Keratinocyte (primary cell): ENCODE measurements at regions not wholly inside any gene's neighbourhood (a gene's known extent, or its start where the extent isn't known, plus 50 kb on each side); places are given as distances from the start of the nearest gene placed in this dataset.

Experiments used
- DNase-seq: peaks from one replicate; pipeline ENCODE4 v3.0.0-alpha.2; 2011; ENCODE audit warnings: low read depth, missing footprints, low spot score
- FAIRE-seq: peaks from 2 replicates; lab custom pipeline; 2011; peaks lifted over from hg19 to GRCh38; lab: Jason Lieb, UNC
- H2AFZ ChIP-seq: 2 replicates; pipeline ENCODE4 v1.6.0; 2012; ENCODE audit warnings: low read length, control low read depth, inconsistent platforms; ENCODE audit not compliant: control insufficient read depth
- H3K27ac ChIP-seq: 2 replicates; pipeline ENCODE4 v1.5.1; 2011; ENCODE audit warnings: low read length; ENCODE audit not compliant: control insufficient read depth, insufficient read depth
- H3K27me3 ChIP-seq: 3 replicates; pipeline ENCODE4 v1.6.0; 2011; ENCODE audit warnings: low read length; ENCODE audit not compliant: control insufficient read depth, insufficient read depth; ENCODE audit errors: extremely low read depth
- H3K36me3 ChIP-seq, 2 experiments: 2 replicates in 1 of 2; 3 replicates in 1 of 2; pipeline ENCODE4 v1.5.1; 2011; ENCODE audit warnings: low read length in 2 of 2, mild to moderate bottlenecking in 1 of 2; ENCODE audit not compliant: control insufficient read depth in 2 of 2, insufficient read depth in 2 of 2; ENCODE audit errors: extremely low read depth in 1 of 2
- H3K4me1 ChIP-seq: 3 replicates; pipeline ENCODE4 v1.5.1; 2011; ENCODE audit warnings: low read length; ENCODE audit not compliant: control insufficient read depth, insufficient read depth; ENCODE audit errors: extremely low read depth
- H3K4me2 ChIP-seq: 3 replicates; pipeline ENCODE4 v1.6.0; 2011; ENCODE audit warnings: low read depth, low read length; ENCODE audit not compliant: control insufficient read depth, insufficient read depth; ENCODE audit errors: extremely low read depth
- H3K4me3 ChIP-seq, 3 experiments: fragments of 200-600 bp in 1 of 3; sonication (generic) in 1 of 3; 2 replicates in 2 of 3; 3 replicates in 1 of 3; pipeline ENCODE4 v1.5.1; 2011 to 2016; ENCODE audit warnings: low read length in 3 of 3, mild to moderate bottlenecking in 3 of 3, control low read depth in 2 of 3, inconsistent platforms in 1 of 3, low read depth in 1 of 3, mixed read lengths in 1 of 3, mixed run types in 1 of 3, moderate library complexity in 1 of 3; ENCODE audit not compliant: control insufficient read depth in 2 of 3, insufficient read depth in 2 of 3; ENCODE audit errors: extremely low read depth in 1 of 3
- H3K79me2 ChIP-seq: 2 replicates; pipeline ENCODE4 v1.6.0; 2012; ENCODE audit warnings: low read length; ENCODE audit not compliant: control insufficient read depth, insufficient read depth
- H3K9ac ChIP-seq: 3 replicates; pipeline ENCODE4 v1.6.0; 2011; ENCODE audit warnings: low read length; ENCODE audit not compliant: control insufficient read depth, insufficient read depth; ENCODE audit errors: extremely low read depth
- H3K9me1 ChIP-seq: 3 replicates; pipeline ENCODE4 v1.6.0; 2011; ENCODE audit warnings: low read length; ENCODE audit not compliant: control insufficient read depth, insufficient read depth; ENCODE audit errors: extremely low read depth
- H3K9me3 ChIP-seq: 2 replicates; pipeline ENCODE4 v1.5.1; 2012; ENCODE audit warnings: low read depth, low read length; ENCODE audit not compliant: control insufficient read depth
- H4K20me1 ChIP-seq: 3 replicates; pipeline ENCODE4 v1.6.0; 2011; ENCODE audit warnings: low read length; ENCODE audit not compliant: control insufficient read depth, insufficient read depth; ENCODE audit errors: extremely low read depth
- EZH2 ChIP-seq: IDR thresholded peaks from one replicate; pipeline ENCODE4 v1.6.1; 2012; ENCODE audit warnings: inconsistent platforms, mild to moderate bottlenecking, low read length, moderate library complexity
- dilution Hi-C: fragments of 300-500 bp; cut with MboI; formaldehyde crosslinking; loops from one replicate; pipeline ENCODE4 v1.7.0; 2020; ENCODE audit warnings: low sequenced_read_pairs; ENCODE audit not compliant: extremely low pct_ligation_motif_present
- TF ChIP-seq, protein P1 (sequence below), 3 experiments: IDR thresholded peaks in 1 of 3; conservative IDR thresholded peaks in 1 of 3; optimal IDR thresholded peaks in 1 of 3; 2 replicates in 2 of 3; 3 replicates in 1 of 3; pipeline versions ENCODE3 to v1.5.1; 2011; ENCODE audit warnings: low read length in 3 of 3, mild to moderate bottlenecking in 3 of 3, moderate library complexity in 2 of 3, control low read depth in 1 of 3, inconsistent platforms in 1 of 3; ENCODE audit not compliant: insufficient read depth in 2 of 3; ENCODE audit errors: extremely low read depth in 1 of 3

GRCh38 chr1:222004784-222005183, 262.9 kb upstream of the DUSP10 start:
- dilution Hi-C loops: no loop called here
- Histone ChIP-seq H3K9ac (no peak overlapping the region), H3K4me2 (no peak overlapping the region), H3K79me2 (no peaks in the 10 kb centered on the region), H3K27ac (no peak overlapping the region), H3K27me3 (no peaks in the 10 kb centered on the region), H3K9me3 (no peaks in the 10 kb centered on the region), H3K4me3 (no peak overlapping the region), H3K9me1 (no peaks in the 10 kb centered on the region), H2AFZ (no peak overlapping the region), H4K20me1 (no peaks in the 10 kb centered on the region), H3K36me3 (no peaks in the 10 kb centered on the region), H3K4me1 (no peaks in the 10 kb centered on the region)
- DNase-seq: no peak
- FAIRE-seq: no peak
- TF ChIP-seq, protein P1, sequence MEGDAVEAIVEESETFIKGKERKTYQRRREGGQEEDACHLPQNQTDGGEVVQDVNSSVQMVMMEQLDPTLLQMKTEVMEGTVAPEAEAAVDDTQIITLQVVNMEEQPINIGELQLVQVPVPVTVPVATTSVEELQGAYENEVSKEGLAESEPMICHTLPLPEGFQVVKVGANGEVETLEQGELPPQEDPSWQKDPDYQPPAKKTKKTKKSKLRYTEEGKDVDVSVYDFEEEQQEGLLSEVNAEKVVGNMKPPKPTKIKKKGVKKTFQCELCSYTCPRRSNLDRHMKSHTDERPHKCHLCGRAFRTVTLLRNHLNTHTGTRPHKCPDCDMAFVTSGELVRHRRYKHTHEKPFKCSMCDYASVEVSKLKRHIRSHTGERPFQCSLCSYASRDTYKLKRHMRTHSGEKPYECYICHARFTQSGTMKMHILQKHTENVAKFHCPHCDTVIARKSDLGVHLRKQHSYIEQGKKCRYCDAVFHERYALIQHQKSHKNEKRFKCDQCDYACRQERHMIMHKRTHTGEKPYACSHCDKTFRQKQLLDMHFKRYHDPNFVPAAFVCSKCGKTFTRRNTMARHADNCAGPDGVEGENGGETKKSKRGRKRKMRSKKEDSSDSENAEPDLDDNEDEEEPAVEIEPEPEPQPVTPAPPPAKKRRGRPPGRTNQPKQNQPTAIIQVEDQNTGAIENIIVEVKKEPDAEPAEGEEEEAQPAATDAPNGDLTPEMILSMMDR (optimal IDR thresholded peaks at IDR 0.05 in 1 of 3, IDR thresholded peaks at IDR 0.05 in 1 of 3, conservative IDR thresholded peaks at IDR 0.05 in 1 of 3; ENCODE audit: extremely low read depth in 1 of 3, insufficient read depth in 2 of 3, low read length in 3 of 3): no peak
- no peak for TF ChIP-seq EZH2

DNA sequence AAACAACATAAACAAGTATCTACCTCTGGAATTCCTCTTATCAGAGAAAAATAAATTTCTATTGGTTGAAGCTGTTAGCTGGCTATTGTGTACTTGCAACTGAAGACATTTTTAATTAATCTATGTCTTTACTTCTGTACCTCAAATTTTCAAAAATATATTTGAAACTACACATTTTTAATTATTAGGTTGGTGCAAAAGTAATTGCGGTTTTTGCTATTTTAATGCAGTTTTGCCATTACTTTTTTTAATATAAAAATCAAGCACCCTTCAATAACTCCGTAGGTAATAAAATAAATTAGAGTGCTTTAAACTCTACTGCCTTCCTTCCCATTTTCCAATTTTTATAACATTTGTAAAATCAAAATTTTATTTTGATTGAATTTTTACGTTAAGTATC, 262.1 kb upstream of the DUSP10 start:
- Histone ChIP-seq H3K9me1 (no peaks in the 10 kb centered on the region), H4K20me1 (no peaks in the 10 kb centered on the region), H3K27me3 (no peaks in the 10 kb centered on the region), H3K36me3 (no peaks in the 10 kb centered on the region), H3K9ac (no peak overlapping the region), H3K4me1 (no peaks in the 10 kb centered on the region), H3K4me2 (no peak overlapping the region), H2AFZ (no peak overlapping the region), H3K4me3 (no peak overlapping the region), H3K27ac (no peak overlapping the region), H3K79me2 (no peaks in the 10 kb centered on the region), H3K9me3 (no peaks in the 10 kb centered on the region)
- FAIRE-seq (no peak), DNase-seq (no peak)
- TF ChIP-seq, protein P1 (optimal IDR thresholded peaks at IDR 0.05 in 1 of 3, IDR thresholded peaks at IDR 0.05 in 1 of 3, conservative IDR thresholded peaks at IDR 0.05 in 1 of 3; ENCODE audit: extremely low read depth in 1 of 3, insufficient read depth in 2 of 3, low read length in 3 of 3): no peak
- TF ChIP-seq EZH2: no peak
- dilution Hi-C loops: no loop called here
